RPMI8226 (cell line): ENCODE measurements at regions not wholly inside any gene's neighbourhood (a gene's known extent, or its start where the extent isn't known, plus 50 kb on each side); places are given as distances from the start of the nearest gene placed in this dataset.

Experiments used
- DNase-seq: peaks from one replicate; pipeline ENCODE4 v3.0.0-alpha.2; 2015

DNA sequence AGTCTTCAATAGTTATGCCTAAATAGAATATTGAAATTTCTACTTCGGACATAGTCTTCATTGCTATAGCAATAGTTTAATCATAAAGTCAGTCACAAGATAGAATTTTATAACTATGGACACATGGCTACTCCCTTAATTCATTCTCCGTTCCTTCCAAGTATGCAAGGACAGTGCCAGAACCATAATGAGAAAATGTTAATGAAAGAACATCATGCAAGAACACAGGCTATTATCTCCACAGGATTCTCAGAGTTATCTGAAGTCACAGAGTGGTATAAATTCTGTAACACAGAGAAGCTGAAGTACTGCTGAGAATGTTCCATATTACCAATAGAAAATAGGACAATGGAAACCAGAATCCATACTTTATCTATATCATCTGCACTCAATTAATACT lies 826.2 kb downstream of the EPHA7 start:
- DNase-seq: no peak

GRCh38 chr6:92589996-92590395 lies 829.4 kb downstream of the EPHA7 start:
- no peak for DNase-seq

DNA sequence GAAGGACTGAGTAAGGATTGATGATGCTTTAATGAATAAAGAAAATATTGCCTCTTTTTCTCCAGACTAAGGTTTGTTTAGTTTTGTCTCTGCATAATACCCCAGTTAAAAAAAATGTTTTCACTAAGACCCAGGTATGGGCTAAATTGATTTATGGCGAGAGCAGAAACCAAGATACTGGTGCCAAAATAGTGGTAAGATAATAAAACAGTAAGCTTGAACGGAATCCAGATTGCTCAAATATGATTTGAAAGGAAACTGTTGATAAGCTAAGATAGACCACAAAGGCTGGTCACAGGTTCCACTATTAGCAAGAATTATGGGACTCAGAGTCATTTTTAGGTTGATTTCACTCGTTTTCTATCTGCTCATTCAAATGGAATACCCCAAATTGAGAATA lies 831.2 kb downstream of the EPHA7 start:
- DNase-seq: no peak

DNA sequence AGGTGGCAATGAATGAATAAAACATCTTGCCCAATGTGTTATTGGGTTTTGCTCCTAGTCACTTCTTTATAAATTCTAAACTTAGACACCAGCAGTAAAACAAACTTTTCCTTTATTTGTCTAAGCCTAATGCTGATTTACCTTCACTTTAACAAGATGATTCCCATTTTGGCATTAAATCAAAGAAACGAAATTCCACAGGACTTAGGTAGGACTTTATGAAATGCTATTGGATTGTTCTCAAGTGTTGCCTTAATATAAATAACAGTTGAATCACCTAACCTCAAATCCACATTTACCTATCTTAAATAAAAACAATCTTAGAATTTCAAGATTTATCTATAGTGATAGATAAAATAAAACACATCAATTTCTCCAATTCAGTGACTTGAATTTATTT lies 831.8 kb downstream of the EPHA7 start:
- DNase-seq: no peak

- no peak for DNase-seq
Observed at GRCh38 chr6:92586236-92586977, 833.0 kb downstream of the EPHA7 start.

DNA sequence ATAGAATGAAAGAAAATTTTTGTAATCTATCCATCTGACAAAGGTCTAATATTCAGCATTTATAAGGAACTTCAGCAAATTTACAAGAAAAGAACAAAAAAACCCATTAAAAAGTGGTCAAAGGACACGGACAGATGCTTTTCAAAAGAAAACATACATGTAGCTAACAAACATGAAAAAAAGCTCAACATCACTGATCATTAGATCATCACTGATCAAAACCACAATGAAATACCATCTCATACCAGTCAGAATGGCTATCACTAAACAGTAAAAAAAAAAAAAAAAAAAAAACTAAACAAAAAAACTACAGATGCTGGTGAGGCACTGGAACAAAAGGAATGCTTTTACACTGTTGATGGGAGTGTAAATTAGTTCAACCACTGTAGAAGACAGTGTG lies 837.1 kb downstream of the EPHA7 start:
- no peak for DNase-seq

- DNase-seq: no peak
Observed at GRCh38 chr6:92577077-92577719, 842.2 kb downstream of the EPHA7 start.

DNA sequence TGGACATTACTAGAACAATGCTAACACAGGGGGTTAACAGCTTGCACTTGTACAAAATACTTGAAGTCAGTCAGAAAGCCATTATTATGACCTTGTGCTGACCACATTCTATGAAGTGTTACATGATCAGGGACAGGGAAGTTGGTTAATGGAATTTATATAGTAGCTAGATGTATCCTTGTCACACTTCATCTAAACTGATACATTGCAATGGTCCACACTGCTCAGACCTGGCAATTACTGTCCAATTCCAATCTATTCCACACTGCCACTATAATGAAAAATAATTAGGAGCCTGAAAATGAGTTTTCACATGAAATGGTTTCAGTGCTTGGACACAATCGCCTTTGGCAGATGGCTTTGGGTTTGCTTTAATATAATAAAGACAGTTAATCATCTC lies 850.8 kb downstream of the EPHA7 start:
- no peak for DNase-seq

DNA sequence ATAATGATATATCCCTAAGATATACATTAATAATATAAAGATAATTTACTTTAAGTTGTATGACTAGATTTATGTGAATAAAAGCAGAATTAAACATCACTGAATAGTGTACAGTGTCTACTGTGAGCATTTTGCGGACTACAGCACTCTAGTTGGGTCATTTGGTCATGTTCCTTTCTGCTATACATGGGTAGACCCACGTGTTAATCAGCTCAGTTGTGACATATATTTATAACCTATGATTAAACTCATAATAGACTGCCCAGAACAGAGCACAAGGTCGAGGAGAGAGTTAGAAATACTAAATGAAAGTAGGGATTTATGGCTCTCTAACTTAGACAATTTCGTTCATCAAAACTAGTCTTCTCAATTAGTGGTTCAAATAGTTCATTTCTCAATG lies 852.7 kb downstream of the EPHA7 start:
- no peak for DNase-seq

DNA sequence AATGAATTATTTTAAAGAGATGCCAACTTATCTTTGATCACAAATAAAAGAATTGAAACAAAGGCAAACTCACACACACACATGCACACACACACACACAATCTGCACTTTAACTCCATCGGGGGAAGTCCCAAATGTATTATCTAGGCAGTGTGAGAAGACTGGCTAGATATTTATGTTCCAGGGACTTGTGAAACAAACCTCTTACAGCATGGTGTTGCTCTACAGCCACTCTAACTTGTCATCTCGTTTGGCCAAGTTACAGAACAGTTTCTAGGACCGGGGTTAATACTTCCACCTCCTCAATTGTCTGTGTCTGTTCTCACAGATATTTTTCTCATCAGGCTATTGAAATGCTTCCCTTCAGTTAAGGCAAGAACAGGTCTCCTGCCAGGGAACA lies 855.0 kb downstream of the EPHA7 start:
- no peak for DNase-seq

GRCh38 chr6:92559611-92560010 lies 859.7 kb downstream of the EPHA7 start:
- peak; percentile 7 for DNase-seq

GRCh38 chr6:92559003-92559402 lies 860.4 kb downstream of the EPHA7 start:
- DNase-seq: no peak

- no peak for DNase-seq
Observed at GRCh38 chr6:92550501-92550900, 868.9 kb downstream of the EPHA7 start.

DNA sequence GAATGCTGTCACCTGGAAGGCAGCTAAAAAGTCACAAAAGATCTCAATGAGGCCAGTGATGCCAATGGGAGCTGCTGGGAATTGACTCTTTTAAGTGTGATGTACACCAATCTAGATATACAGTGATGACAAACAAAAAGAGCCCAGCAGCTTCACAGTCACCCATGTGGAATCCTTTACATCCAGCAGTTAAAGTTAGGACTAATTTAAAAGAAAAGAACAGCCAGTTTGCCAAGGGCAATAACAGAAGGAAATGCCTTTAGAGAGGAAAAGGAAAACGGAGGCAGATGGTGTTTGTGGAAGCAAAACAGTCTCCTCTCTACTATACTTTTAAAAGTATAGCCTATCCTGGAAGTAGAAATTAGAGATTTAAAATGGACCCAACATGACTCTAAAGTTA lies 873.5 kb downstream of the EPHA7 start:
- DNase-seq: no peak

DNA sequence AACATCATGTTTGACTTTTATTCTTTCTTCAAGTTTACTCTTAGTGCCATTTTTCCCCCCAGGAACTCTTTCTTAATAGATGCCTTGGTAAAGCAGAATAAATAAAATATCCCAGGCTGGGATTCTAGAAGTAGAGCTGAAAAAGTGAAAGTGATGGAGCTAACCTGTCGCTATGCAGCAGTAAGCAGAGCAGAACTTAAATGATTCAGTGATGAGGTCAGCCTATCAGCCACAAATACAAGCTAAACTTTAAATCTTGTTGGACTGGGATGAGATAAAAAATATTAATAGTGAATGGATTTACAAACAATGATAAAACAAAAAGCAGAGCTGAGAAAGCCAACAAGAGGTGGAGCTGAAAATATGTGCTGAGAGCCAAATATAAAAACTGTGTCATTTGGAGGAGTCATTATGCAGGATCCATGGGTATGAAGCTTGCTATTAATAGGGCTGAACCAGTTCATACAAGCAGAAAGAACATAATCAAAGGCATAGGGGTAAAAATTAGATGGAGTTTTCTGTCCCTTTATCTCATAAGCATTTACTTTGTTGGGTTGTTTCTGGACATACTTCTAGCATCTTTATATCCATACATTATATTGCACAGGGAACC lies 877.8 kb downstream of the EPHA7 start:
- DNase-seq: no peak

- no peak for DNase-seq
Observed at GRCh38 chr6:92538926-92539325, 880.4 kb downstream of the EPHA7 start.

DNA sequence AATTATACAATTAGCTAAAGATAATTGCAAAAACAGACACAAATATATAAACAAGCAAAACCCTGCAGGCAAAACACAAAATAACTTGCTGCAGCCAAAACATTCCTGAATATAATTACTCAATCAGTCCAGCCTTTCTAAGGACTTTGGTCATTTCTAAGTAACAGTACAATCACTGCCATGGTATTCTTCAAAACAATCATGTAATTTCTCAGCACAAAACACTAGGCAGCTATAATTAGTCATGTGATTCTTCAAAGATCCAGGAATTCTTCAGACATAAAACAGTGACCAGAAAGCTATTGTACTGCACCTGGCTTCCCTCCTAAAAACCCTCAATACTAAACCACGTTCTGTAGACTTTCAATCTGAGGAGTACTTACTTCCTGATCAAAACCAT lies 881.1 kb downstream of the EPHA7 start:
- no peak for DNase-seq

DNA sequence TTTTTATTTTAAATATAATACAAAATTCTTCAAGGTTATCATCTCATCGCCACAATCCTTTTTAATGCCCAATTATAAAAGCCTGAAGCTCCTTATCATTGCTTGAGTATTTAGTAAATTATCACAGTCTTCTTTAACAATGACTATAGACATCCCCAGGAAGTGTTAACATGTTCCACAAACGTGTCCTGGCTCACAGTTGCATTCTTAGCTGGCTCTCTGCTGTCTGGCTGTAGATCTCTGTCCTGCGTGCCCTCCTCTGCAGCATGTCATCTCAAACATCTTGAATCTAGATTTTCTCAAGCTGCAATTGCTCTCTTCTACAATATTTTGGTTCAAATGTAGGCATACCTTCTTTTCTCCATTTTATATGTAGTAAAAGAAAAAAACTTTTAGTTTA lies 885.2 kb downstream of the EPHA7 start:
- DNase-seq: no peak

GRCh38 chr6:92522589-92522988 lies 896.8 kb downstream of the EPHA7 start:
- no peak for DNase-seq

- no peak for DNase-seq
Observed at GRCh38 chr6:92521553-92521952, 897.8 kb downstream of the EPHA7 start.

- DNase-seq: no peak
Observed at GRCh38 chr6:92510137-92510536, 909.2 kb downstream of the EPHA7 start.

DNA sequence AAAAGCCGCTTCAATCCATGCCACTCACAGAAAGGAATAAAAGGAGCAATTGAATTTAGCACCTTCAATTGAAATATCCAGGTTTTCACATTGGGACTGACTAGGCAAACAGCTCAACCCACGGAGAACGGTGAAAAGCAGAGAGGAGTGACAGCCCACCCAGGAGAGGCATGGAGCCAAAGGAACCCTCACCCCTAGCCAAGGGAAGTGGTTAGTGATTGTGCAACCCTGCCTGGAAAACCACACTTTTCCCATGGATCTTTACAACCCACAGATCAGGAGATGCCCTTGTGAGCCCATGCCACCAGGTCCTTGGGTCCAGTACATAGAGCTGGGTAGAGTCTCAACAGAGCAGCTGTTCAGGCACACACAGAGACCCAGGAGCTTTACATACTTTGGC lies 911.8 kb downstream of the EPHA7 start:
- no peak for DNase-seq

DNA sequence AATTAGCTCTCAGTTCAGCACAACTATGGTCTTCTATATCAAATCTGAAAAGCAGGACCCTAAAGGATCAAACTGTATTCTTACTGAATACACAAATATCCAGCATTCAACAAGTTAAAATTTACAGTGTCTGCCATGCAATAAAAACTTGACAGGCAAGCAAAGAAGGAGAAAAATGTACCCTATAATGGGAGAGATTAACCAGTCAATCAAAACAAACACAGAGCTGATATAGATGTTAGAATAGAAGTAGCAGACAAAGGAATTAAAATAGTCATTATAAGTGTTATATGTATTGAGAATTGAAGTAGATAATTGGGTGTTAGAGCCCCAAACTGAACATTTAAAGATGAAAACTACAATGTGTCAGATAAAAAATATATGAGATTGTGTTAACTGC lies 914.9 kb downstream of the EPHA7 start:
- DNase-seq: no peak

DNA sequence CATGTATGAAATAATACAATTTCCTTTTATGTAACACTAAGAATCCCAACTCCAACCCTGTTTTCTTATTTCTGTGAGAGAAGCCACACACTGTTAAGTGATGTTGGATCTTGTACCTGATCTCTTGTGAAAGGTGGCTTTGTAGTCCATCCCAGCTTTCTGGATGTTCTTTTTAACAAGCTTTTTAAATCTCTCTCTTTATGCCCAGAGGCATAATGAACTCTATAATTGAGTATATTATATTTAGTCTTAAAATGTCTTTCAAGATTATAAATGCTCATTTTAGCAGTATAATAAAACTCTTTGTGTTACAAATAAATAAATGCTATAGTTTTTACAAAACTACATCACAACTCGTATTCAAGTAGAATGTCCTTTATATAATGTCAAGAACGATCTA lies 922.1 kb downstream of the EPHA7 start:
- DNase-seq: no peak

DNA sequence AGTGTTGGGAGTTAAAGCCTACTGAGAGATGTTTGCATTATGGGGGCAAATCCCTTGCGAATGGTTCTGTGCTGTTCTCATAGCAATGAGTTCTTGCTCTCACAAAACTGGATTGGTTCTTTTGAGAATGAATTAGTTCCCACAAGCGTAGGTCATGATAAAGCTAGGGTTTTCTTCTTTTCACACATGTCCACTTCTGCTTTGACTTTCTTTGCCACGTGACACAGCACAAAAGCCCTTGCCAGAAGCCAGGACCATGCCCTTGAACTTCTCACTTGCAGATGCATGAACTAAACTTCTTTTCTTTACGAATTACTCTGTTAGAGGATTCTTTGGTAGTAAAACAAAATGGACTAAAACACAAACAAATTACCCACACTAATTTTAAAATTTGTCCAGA lies 922.8 kb downstream of the EPHA7 start:
- no peak for DNase-seq
